DND-41 (cell line): ENCODE measurements at regions not wholly inside any gene's neighbourhood (a gene's known extent, or its start where the extent isn't known, plus 50 kb on each side); places are given as distances from the start of the nearest gene placed in this dataset.

ENCODE experiments used
- ATAC-seq: fragments of 200-7000 bp; cut with Tn5 transposase; 3 replicates; pipeline ENCODE4 v1.9.1; 2021; ENCODE audit warnings: low read depth; ENCODE audit not compliant: insufficient read depth
- DNase-seq: peaks from one replicate; pipeline ENCODE4 v3.0.0-alpha.2; 2020
- H2AFZ ChIP-seq: 2 replicates; pipeline ENCODE4 v1.6.0; 2012; ENCODE audit warnings: low read depth, low read length
- H3K27ac ChIP-seq: 2 replicates; pipeline ENCODE4 v1.5.1; 2012; ENCODE audit warnings: low read length, inconsistent platforms
- H3K27me3 ChIP-seq: fragments of 200-600 bp; sonication (generic); 2 replicates; pipeline ENCODE4 v1.6.0; 2012; ENCODE audit warnings: low read length, mild to moderate bottlenecking, inconsistent platforms; ENCODE audit not compliant: insufficient read depth, poor library complexity
- H3K36me3 ChIP-seq: 2 replicates; pipeline ENCODE4 v1.5.1; 2012; ENCODE audit warnings: low read length, inconsistent platforms; ENCODE audit not compliant: insufficient read depth
- H3K4me1 ChIP-seq: 2 replicates; pipeline ENCODE4 v1.5.1; 2012; ENCODE audit warnings: mild to moderate bottlenecking, low read length; ENCODE audit not compliant: insufficient read depth
- H3K4me2 ChIP-seq: 2 replicates; pipeline ENCODE4 v1.6.0; 2012; ENCODE audit warnings: mild to moderate bottlenecking, moderate library complexity, low read length, inconsistent platforms; ENCODE audit not compliant: insufficient read depth
- H3K4me3 ChIP-seq, 2 experiments: fragments of 200-600 bp in 1 of 2; shearing (Covaris generic) in 1 of 2; 2 replicates each; pipeline ENCODE4 v1.5.1; 2012 to 2016; ENCODE audit warnings: inconsistent platforms in 2 of 2, low read length in 2 of 2, mild to moderate bottlenecking in 2 of 2, low read depth in 1 of 2, moderate library complexity in 1 of 2
- H3K79me2 ChIP-seq: 2 replicates; pipeline ENCODE4 v1.6.0; 2012; ENCODE audit warnings: low read length, inconsistent platforms; ENCODE audit not compliant: insufficient read depth
- H3K9ac ChIP-seq: 2 replicates; pipeline ENCODE4 v1.6.0; 2012; ENCODE audit warnings: low read depth, mild to moderate bottlenecking, inconsistent platforms, low read length, moderate library complexity
- H3K9me3 ChIP-seq: 2 replicates; pipeline ENCODE4 v1.5.1; 2012; ENCODE audit warnings: low read length, moderate library complexity, mild to moderate bottlenecking, inconsistent platforms; ENCODE audit not compliant: insufficient read depth, severe bottlenecking
- H4K20me1 ChIP-seq: 2 replicates; pipeline ENCODE4 v1.6.0; 2012; ENCODE audit warnings: low read length; ENCODE audit not compliant: insufficient read depth
- CTCF ChIP-seq: IDR thresholded peaks from 2 replicates; pipeline ENCODE4 v1.5.1; 2012; ENCODE audit warnings: borderline replicate concordance, low read length, moderate library complexity, mild to moderate bottlenecking; ENCODE audit not compliant: poor library complexity, severe bottlenecking; ENCODE audit errors: extremely low read depth
- EZH2 ChIP-seq: IDR thresholded peaks from 3 replicates; pipeline ENCODE4 v1.6.1; 2012; ENCODE audit warnings: borderline replicate concordance, low read depth, mild to moderate bottlenecking, moderate library complexity, low read length, inconsistent platforms; ENCODE audit not compliant: severe bottlenecking

GRCh38 chr6:95679981-95680380, 102.6 kb downstream of the MANEA start:
- DNase-seq, result no peak

GRCh38 chr6:95681736-95682135, 104.4 kb downstream of the MANEA start:
- H4K20me1 ChIP-seq, result no peaks in the 10 kb centered on the region
- no peak overlapping the region for H2AFZ ChIP-seq
- H3K36me3 ChIP-seq, result no peaks in the 10 kb centered on the region
- no peaks in the 10 kb centered on the region for H3K4me1 ChIP-seq
- H3K4me2 ChIP-seq, result no peak overlapping the region
- no peak overlapping the region for H3K27ac ChIP-seq
- no peak overlapping the region for H3K4me3 ChIP-seq
- ATAC-seq (no peak), DNase-seq (no peak)
- H3K79me2 ChIP-seq, result no peaks in the 10 kb centered on the region
- no peaks in the 10 kb centered on the region for H3K27me3 ChIP-seq
- no peak overlapping the region for H3K9ac ChIP-seq
- TF ChIP-seq CTCF, result no peak
- no peak for TF ChIP-seq EZH2
- H3K9me3 ChIP-seq, result no peaks in the 10 kb centered on the region

More at GRCh38 chr6:95679981-95680380, 102.6 kb downstream of the MANEA start:
- Histone ChIP-seq H3K4me2 (no peak overlapping the region), H3K4me3 (no peak overlapping the region), H3K9ac (no peak overlapping the region), H3K4me1 (no peaks in the 10 kb centered on the region), H3K9me3 (no peaks in the 10 kb centered on the region), H3K27ac (no peak overlapping the region), H3K36me3 (no peaks in the 10 kb centered on the region), H2AFZ (no peak overlapping the region), H4K20me1 (no peaks in the 10 kb centered on the region), H3K79me2 (no peaks in the 10 kb centered on the region), H3K27me3 (no peaks in the 10 kb centered on the region)
- ATAC-seq, result no peak
- no peak for TF ChIP-seq EZH2
- TF ChIP-seq CTCF, result no peak

GRCh38 chr6:95682476-95682875, 105.1 kb downstream of the MANEA start:
- DNase-seq (no peak), ATAC-seq (no peak)
- no peaks in the 10 kb centered on the region for H3K4me1 ChIP-seq
- H3K79me2 ChIP-seq, result no peaks in the 10 kb centered on the region
- H2AFZ ChIP-seq, result no peak overlapping the region
- no peak for TF ChIP-seq CTCF
- no peak for TF ChIP-seq EZH2
- H3K36me3 ChIP-seq, result no peaks in the 10 kb centered on the region
- no peaks in the 10 kb centered on the region for H3K27me3 ChIP-seq
- no peak overlapping the region for H3K4me2 ChIP-seq
- no peaks in the 10 kb centered on the region for H4K20me1 ChIP-seq
- H3K9me3 ChIP-seq, result no peaks in the 10 kb centered on the region
- H3K4me3 ChIP-seq, result no peak overlapping the region
- no peak overlapping the region for H3K27ac ChIP-seq
- no peak overlapping the region for H3K9ac ChIP-seq

GRCh38 chr6:95685822-95686221, 108.5 kb downstream of the MANEA start:
- no peak for ATAC-seq
- H3K4me2 ChIP-seq, result no peak overlapping the region
- no peaks in the 10 kb centered on the region for H3K36me3 ChIP-seq

More at GRCh38 chr6:95685822-95686221, 108.5 kb downstream of the MANEA start:
- no peak for TF ChIP-seq CTCF
- Histone ChIP-seq H3K4me1 (no peaks in the 10 kb centered on the region; the same call in 1 of the 2 replicates), H3K9me3 (no peaks in the 10 kb centered on the region), H3K9ac (no peak overlapping the region), H3K4me3 (no peak overlapping the region), H3K79me2 (no peaks in the 10 kb centered on the region), H4K20me1 (no peaks in the 10 kb centered on the region), H2AFZ (no peak overlapping the region), H3K27ac (no peak overlapping the region), H3K27me3 (no peaks in the 10 kb centered on the region)
- DNase-seq, result no peak
